Fibroblast of lung (primary cell): ENCODE measurements at regions not wholly inside any gene's neighbourhood (a gene's known extent, or its start where the extent isn't known, plus 50 kb on each side); places are given as distances from the start of the nearest gene placed in this dataset.

Source experiments
- CTCF ChIP-seq, 2 donors: IDR thresholded peaks in 1 of 2; conservative IDR thresholded peaks in 1 of 2; 1 replicate in 1 of 2; 2 replicates in 1 of 2; pipeline ENCODE4 v1.5.1; 2011 to 2012; ENCODE audit warnings: low read length in 2 of 2, control low read depth in 1 of 2, inconsistent platforms in 1 of 2, low read depth in 1 of 2, mild to moderate bottlenecking in 1 of 2
- EZH2 ChIP-seq: IDR thresholded peaks from 2 replicates; pipeline ENCODE4 v1.5.1; 2012; ENCODE audit warnings: low read length, control low read depth, mild to moderate bottlenecking; ENCODE audit errors: missing control alignments

- no peak for TF ChIP-seq CTCF (conservative IDR thresholded peaks at IDR 0.05 in 1 of 2, IDR thresholded peaks at IDR 0.05 in 1 of 2; ENCODE audit: low read depth in 1 of 2, low read length in 2 of 2)
- TF ChIP-seq EZH2 = no peak
Observed at GRCh38 chr13:89375839-89376238, 1704.7 kb downstream of the SLITRK5 start.
